HG03520 (cell line): ENCODE measurements at regions not wholly inside any gene's neighbourhood (a gene's known extent, or its start where the extent isn't known, plus 50 kb on each side); places are given as distances from the start of the nearest gene placed in this dataset.

Experiments
- ATAC-seq: cut with Tn5 transposase; IDR thresholded peaks from one replicate; pipeline ENCODE4 v1.9.1; 2021; ENCODE audit warnings: mild to moderate bottlenecking, moderate library complexity; ENCODE audit not compliant: unreplicated experiment

GRCh38 chr6:132244744-132245143 is 156.5 kb downstream of the MOXD1 start:
- ATAC-seq: no peak

DNA sequence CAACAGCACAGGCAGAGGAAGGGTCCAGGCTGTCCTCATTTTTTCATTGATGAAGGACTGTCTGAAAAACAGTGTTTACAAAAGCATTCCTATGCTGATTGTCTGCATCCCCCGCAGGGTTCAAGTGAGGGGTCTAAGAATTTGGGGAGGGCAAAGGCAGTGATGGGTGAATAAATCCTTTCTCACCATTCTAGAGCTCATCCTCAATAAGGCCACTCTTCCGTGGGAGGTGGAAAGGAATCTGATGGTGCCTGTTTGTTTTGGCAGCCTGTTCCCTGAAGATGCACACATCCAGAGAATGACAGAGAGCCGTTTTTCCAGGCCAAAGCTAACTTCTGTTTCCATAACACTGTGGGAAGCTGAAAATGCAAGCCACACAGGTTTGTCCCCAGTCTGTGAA is 164.5 kb downstream of the MOXD1 start:
- no peak for ATAC-seq

DNA sequence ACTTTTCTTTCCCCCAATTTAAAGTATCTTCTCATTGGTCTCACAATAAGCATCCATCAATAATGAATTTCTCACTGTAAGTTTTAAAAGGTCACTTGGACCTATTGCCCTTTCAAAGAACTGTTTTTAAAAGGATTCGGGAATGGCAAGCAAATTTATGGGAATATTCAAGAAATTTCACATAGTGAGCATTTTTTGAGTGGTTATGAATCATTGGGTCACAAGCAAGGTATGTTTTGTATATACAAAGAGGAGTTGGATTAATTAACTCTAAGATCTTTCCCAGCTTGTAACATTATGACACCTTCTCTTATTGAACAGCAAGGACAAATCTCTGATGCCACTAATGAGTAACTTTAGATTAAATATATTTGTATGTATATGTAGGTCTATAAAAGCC is 165.0 kb downstream of the MOXD1 start:
- ATAC-seq: no peak

DNA sequence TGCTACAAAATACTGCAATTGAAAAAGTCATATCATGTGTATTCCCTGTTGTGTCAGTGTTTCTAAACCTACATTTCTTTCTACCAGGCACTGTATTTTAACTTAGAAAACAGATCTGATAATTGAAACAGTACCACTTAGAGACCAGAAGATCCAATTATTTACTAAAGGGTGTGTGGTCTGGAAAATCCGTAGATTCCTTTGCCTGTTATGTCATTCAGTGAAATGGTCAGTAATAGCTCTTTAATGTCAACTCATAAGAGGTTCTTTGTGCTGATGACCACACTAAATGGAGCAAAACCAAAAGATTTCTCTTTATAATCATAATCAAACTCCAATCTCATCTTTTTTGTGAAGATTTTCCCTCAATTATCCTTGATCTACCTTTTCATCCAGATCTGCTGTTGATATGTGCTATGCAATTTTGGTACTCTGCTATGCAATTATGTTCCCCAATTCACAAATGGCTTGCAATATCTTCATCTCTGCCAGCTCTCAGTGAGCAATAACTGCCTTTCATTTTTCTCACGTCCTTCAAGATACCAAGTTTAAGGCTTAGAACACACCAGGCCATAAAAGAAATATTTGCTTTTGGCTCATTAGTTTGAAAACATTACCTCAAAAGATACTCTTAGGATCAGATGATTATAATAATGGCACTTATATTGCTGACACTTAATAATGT is 165.5 kb downstream of the MOXD1 start:
- no peak for ATAC-seq

DNA sequence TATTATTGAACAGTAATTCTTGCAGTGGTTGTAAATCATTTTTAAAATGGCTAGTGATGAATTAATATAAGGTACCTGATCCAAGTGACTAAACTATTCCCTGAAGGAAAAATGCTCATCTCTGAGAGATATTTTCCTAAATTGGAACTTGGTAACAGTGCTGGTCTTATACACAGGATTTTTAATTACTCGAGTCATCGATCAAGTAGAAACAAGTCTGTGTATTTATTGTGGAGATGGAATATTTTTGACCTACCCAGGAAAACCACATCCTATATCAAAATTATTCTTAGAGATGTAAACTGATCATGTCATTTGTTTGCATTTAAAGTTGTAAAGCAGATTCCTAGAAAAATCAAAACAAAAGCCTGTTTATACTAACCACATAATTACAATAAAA is 166.9 kb downstream of the MOXD1 start:
- ATAC-seq: no peak

- ATAC-seq: no peak
Observed at GRCh38 chr6:132231121-132231884, 170.0 kb downstream of the MOXD1 start.

GRCh38 chr6:132228894-132229293 is 172.4 kb downstream of the MOXD1 start:
- ATAC-seq: no peak

GRCh38 chr6:132227904-132228303 is 173.4 kb downstream of the MOXD1 start:
- no peak for ATAC-seq

GRCh38 chr6:132224943-132225342 is 176.3 kb downstream of the MOXD1 start:
- ATAC-seq: no peak

GRCh38 chr6:132220800-132221199 is 180.5 kb downstream of the MOXD1 start:
- no peak for ATAC-seq

DNA sequence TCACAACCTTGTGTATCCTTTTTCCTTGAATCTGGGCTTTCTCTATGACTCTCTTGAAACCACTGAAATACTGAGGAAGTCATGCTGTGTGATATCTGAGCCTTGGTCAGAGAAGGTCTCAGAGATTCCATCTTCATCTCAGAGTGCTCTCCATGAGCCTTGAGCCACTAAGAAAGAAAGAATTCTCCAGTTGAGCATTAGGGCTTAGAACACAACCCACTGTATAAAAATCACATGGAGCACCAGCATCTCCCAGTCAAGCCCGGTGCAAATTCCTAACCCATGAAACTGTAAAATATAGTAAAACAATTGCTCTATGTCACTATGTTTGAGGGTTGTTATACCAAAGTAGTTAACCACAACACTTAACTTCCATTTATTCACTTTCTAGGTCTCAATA is 181.4 kb downstream of the MOXD1 start:
- ATAC-seq: no peak

- no peak for ATAC-seq
Observed at GRCh38 chr6:132218059-132218696, 183.1 kb downstream of the MOXD1 start.

DNA sequence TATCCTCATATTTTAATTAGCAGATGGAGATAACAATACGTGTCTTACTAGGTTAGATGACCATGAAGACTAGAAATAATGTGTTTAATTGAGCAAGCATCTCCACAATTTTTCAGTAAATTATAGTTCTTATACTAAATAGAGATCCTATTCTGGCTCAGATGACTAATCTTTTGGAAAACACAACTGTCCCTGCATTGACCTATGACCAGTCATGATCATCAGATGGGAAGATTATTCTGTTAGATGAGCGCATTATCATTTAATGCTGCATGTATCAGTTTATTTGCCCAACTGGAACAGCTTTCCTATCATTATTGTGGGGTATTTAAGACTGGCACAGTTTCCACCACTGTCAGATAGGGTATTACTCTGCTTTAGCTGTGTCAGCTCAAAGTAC is 185.5 kb downstream of the MOXD1 start:
- ATAC-seq: no peak

GRCh38 chr6:132214716-132215115 is 186.6 kb downstream of the MOXD1 start:
- ATAC-seq: no peak

DNA sequence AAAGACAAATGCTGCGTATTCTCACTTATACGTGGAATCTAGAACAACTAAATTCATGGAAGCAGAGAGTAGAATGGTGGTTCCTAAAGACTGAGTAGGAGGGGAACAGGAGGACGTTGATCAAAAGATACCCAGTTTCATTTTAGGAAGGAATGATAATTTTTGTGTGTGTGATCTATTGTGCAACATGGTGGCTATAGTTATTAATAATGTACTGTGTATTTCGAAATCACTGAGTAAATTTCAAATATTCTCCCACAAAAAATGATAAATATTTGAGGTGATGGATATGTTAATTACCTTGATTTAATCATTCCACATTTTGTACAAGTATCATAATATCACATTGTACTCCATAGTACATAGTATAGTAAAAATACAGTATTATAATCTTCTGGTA is 187.5 kb downstream of the MOXD1 start:
- ATAC-seq: no peak

DNA sequence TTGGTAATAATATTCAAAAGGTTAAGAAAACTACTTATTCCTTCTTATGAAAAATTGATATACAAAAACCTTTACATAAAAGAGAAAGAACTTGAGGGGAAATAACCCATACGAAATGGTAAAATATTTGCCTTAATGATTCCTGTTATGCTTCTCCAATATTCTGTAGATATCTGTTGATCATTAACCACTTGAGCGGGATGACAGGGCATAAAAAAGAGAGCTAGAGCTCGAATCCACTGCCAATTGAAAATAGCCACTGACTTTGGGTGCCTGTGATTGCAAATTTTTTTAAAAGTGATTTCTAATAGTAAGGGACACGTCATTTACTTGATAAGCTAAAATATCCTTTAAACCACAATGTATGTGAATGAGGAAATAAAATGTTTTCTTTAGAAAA is 188.1 kb downstream of the MOXD1 start:
- no peak for ATAC-seq

GRCh38 chr6:132210886-132211563 is 190.2 kb downstream of the MOXD1 start:
- no peak for ATAC-seq

DNA sequence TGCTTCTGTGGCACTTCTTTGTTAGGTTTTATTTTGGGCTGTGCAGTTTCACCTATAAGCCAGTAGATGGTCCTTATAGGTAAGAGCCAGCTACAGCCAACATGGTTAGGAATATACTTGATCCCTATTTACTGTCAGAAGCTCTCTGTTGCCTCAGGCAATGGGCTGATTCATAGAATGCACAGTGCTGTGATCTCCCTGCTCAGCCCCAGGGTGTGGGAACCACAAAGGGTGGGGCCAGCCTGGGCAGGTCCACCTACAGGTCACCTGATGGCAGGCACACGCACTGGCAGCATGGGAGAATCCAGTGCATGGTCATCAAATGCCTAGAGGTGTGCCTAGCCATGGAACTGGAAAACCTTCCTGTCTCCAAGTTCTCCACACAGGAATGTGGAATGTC is 191.9 kb downstream of the MOXD1 start:
- ATAC-seq: no peak

GRCh38 chr6:132207991-132208390 is 193.3 kb downstream of the MOXD1 start:
- no peak for ATAC-seq

- no peak for ATAC-seq
Observed at GRCh38 chr6:132205946-132206345, 195.3 kb downstream of the MOXD1 start.

DNA sequence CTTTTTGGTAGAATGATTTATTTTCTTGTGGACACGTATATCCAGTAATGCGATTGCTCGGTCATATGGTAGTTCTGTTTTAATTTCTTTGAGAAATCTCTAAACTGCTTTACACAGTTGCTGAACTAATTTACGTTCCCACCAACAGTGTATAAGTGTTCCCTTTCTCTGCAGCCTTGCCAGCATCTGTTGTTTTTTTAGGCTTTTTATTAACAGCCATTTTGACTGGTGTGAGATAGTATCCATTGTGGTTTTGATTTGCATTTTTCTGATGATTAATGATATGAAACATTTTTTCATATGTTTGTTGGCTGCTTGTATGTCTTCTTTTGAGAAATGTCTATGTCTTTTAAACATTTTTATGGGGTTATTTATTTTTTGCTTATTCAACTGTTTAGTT is 196.7 kb downstream of the MOXD1 start:
- no peak for ATAC-seq

- ATAC-seq: no peak
Observed at GRCh38 chr6:132202574-132202973, 198.7 kb downstream of the MOXD1 start.
